T-helper 2 cell treated with Interferon-gamma antibody and Interleukin-4, amounts not matched to agents 5 μg/mL and 100 μg/mL, for 36 hours (primary cell): ENCODE measurements at regions not wholly inside any gene's neighbourhood (a gene's known extent, or its start where the extent isn't known, plus 50 kb on each side); places are given as distances from the start of the nearest gene placed in this dataset.

Experiments used
- DNase-seq: peaks from one replicate; pipeline ENCODE4 v3.0.0; 2021; ENCODE audit warnings: low spot score
- H3K27ac Mint-ChIP-seq: one replicate; pipeline ENCODE4 v1.8.0; 2021; ENCODE audit warnings: mild to moderate bottlenecking, mixed read lengths
- H3K27me3 Mint-ChIP-seq: one replicate; pipeline ENCODE4 v1.8.0; 2021; ENCODE audit warnings: low read depth, mixed read lengths
- H3K36me3 Mint-ChIP-seq: one replicate; pipeline ENCODE4 v1.8.0; 2021; ENCODE audit warnings: low read depth, mixed read lengths
- H3K4me1 Mint-ChIP-seq: one replicate; pipeline ENCODE4 v1.8.0; 2021; ENCODE audit warnings: low read depth, mixed read lengths
- H3K4me3 Mint-ChIP-seq: one replicate; pipeline ENCODE4 v1.8.0; 2022; ENCODE audit warnings: mild to moderate bottlenecking, moderate library complexity, mixed read lengths
- H3K9me3 Mint-ChIP-seq: one replicate; pipeline ENCODE4 v1.8.0; 2021; ENCODE audit warnings: mixed read lengths

DNA sequence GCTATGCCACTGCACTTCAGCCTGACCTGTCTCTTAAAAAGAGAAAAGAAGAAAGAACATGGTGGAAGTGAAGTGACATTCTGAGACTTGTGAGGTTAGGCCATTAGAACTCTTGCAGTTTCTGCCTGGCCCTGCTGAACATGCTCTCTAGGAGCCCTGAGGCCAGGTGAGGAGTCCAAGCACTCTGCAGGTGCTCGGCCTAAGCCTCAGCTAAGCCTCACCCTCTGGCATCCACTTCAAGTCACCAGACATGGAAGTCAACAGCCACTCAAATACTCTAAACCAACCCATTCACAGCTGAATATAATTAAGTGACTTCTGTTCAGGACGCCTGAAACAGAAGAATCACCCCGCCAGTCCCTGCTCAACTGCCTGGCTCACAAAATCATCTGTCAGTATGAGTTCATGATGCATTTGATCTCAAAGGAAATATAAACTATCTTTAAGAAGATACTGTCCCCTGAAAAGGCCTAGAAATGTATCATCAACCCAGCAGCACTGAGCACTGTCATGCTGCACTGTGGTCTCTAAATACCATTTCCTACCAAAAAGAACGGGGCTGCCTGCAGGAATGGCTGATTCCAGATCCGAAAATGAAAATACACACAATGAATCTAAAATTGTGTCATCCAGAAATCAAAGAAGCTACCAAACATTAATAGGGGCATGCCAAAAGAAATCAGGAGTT, 118.8 kb downstream of the PSMG1 start:
- Mint-ChIP-seq H3K27ac (no peak overlapping the region), H3K4me1 (peaks cover 30% of the 10 kb centered on the region)

DNA sequence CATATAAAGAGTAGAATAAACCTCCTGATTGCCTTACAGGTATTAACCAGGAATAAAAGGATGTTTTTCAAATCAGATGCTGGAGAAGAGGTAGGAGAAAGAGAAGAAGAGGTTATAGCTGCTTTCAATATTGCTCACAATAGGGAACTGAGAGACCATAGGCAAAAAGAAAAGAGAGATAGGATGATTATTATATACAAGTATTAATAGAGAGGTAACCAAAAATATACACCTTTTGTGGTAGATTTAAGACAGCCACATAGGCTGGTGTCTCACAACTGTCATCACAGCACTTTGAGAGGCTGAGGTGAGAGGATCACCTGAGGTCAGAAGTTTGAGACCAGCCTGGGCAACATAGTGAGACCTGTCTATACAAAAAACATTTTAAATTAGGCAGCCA, 119.7 kb downstream of the PSMG1 start:
- peaks cover 28% of the 10 kb centered on the region for H3K4me1 Mint-ChIP-seq
- no peaks in the 10 kb centered on the region for H3K36me3 Mint-ChIP-seq
- H3K9me3 Mint-ChIP-seq: peaks cover 6% of the 10 kb centered on the region
- H3K27me3 Mint-ChIP-seq: peaks cover 5% of the 10 kb centered on the region
- no peak overlapping the region for H3K27ac Mint-ChIP-seq
- H3K4me3 Mint-ChIP-seq: no peak overlapping the region
- no peak for DNase-seq

More for the DNA sequence above, 118.8 kb downstream of the PSMG1 start:
- Mint-ChIP-seq H3K27me3 (peaks cover 10% of the 10 kb centered on the region), H3K4me3 (no peak overlapping the region), H3K36me3 (no peaks in the 10 kb centered on the region), H3K9me3 (peaks cover 13% of the 10 kb centered on the region)
- DNase-seq: no peak

DNA sequence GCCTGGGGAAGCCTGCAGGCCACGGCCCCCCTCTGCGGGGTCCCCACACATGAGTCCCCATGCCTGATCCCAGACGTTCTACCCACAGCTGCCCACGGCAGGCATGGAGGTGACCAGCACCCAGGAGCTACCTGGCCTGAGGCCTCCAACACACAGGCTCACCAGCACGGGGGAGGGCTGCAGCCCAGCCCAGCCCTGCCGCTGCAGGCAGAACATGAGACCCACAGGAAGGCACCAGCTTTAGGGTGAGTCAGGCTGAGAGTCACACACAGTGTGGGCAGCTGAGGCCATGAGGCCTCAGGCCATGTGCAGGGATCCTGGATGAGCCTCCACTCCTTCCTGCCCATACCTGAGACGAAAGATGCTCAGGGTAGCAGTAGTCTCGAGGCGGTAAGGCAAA, 121.1 kb downstream of the PSMG1 start:
- Mint-ChIP-seq H3K27me3 (peaks cover 2% of the 10 kb centered on the region), H3K4me3 (no peak overlapping the region), H3K4me1 (peaks cover 23% of the 10 kb centered on the region), H3K36me3 (no peaks in the 10 kb centered on the region), H3K9me3 (peaks cover 5% of the 10 kb centered on the region), H3K27ac (no peak overlapping the region)
- DNase-seq: no peak

DNA sequence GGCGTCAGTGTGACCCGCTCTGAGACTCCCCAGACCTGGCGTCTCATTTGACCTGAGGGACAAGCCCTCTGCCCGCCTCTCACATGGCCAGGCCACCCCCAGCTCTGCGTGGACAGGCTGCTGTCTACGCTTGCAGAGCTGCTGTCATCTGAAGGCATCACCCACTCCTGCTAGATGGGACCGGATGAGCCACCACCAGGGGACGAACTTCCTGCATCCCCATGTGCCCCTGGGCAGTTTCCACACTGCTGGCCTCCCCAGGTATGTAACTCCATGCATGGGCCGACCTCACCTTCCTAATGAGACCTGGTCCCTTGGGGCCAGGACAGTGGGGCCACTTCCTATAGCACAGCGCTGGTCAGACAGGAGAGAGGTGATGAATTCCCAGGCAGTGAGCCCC, 121.5 kb downstream of the PSMG1 start:
- peaks cover 5% of the 10 kb centered on the region for H3K9me3 Mint-ChIP-seq
- H3K27me3 Mint-ChIP-seq: peaks cover 6% of the 10 kb centered on the region
- no peak overlapping the region for H3K4me3 Mint-ChIP-seq
- peaks cover 23% of the 10 kb centered on the region for H3K4me1 Mint-ChIP-seq
- no peaks in the 10 kb centered on the region for H3K36me3 Mint-ChIP-seq
- no peak for DNase-seq
- no peak overlapping the region for H3K27ac Mint-ChIP-seq

DNA sequence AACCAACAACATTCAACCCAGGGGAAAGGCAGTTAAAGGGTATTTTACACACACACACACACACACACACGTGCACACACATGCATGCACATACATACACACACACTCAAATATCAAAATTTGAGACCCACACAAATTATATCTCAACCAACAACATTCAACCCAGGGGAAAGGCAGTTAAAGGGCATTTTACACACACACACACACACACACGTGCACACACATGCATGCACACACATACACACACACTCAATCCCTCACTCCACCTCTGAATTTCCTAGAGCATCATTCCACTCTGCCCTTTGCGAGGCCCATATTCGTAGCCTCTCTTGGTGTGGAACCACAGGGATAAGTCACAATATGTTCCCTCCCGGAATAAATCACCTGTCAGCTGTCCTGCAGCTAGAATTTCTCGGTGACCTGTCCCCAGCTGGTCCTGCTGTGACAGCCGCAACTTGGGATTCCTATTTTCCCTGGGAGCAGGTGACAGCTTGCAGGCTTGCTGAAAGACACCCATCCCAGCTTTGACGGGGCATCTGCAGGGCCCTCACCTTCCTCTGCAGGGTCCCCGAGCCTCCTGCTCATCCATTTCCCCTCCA, 122.7 kb downstream of the PSMG1 start:
- Mint-ChIP-seq H3K9me3 (peaks cover 5% of the 10 kb centered on the region), H3K27ac (no peak overlapping the region), H3K36me3 (no peaks in the 10 kb centered on the region), H3K4me1 (peaks cover 13% of the 10 kb centered on the region), H3K27me3 (peaks cover 16% of the 10 kb centered on the region), H3K4me3 (no peak overlapping the region)
- DNase-seq: no peak

DNA sequence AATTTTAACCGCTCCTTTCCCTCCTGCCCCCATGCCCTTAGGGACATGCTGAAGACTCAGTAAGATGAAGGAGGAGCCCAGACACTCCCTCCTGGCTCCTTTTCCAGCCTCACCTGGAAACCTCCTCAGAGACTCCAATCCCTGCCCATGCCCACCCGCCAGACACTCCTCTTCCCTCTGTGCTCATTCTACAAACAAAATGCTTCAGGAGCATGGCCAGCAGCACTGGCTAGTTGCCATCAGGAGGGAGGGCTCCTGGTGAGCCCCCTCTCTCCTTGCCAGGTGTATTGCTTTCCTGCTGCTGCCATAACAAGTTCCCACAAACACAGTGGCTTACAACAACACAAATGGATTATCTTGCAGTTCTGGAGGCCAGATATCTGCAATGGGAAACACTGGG, 126.1 kb downstream of the PSMG1 start:
- DNase-seq: no peak
- H3K36me3 Mint-ChIP-seq: no peaks in the 10 kb centered on the region
- no peak overlapping the region for H3K4me3 Mint-ChIP-seq
- peaks cover 3% of the 10 kb centered on the region for H3K4me1 Mint-ChIP-seq
- H3K27ac Mint-ChIP-seq: no peak overlapping the region
- peaks cover 23% of the 10 kb centered on the region for H3K27me3 Mint-ChIP-seq
- H3K9me3 Mint-ChIP-seq: no peaks in the 10 kb centered on the region

DNA sequence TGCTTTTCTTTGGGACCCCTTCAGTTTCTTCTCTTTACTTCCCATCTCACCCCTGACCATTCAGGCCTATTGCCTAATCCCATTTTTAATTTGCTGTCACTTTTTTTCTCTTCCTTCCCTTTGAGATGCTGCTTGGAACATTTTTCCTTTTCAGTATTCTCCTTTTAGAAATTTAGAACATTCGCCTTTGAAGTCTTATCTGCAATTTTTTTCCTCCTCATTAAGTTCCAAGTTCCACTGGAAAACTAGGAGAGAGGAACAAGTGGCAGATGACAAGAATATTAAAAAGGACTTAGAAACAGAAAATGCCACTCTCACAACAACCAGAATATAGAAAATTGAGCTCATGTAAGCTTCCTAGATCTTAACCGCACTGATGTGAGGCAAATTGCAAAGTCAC, 126.6 kb downstream of the PSMG1 start:
- H3K27ac Mint-ChIP-seq: no peak overlapping the region
- H3K36me3 Mint-ChIP-seq: no peaks in the 10 kb centered on the region
- H3K27me3 Mint-ChIP-seq: peaks cover 23% of the 10 kb centered on the region
- no peak overlapping the region for H3K4me3 Mint-ChIP-seq
- H3K9me3 Mint-ChIP-seq: no peaks in the 10 kb centered on the region
- no peak for DNase-seq
- peaks cover 3% of the 10 kb centered on the region for H3K4me1 Mint-ChIP-seq

DNA sequence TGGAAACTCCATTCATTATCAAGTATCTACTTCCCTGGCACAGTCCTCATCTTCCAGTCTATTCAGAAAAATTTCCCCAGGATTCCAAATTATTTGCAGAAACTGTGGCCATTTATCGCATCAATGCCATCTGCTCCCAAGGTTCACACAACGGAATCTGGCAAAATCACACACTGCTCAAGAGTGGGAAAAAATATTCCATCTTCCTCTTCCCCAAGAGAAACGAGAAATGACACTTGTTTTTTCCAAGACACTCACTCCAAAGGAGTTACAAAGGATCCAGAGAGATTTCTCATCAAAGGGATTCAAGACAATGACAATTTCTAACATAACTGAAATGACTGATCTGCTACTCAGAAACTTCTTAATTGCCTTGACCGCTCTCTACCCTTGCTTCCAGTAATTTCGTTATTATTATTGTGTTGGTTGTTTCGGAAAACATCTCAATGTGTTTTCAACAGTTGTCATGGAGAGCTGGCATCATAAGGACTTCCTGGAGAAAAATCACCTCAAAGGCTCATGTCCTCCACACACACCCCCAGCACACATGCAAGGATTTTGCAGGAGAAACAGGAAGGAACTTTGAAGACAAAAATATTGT, 128.0 kb downstream of the PSMG1 start:
- H3K27ac Mint-ChIP-seq: no peak overlapping the region
- no peaks in the 10 kb centered on the region for H3K36me3 Mint-ChIP-seq
- H3K27me3 Mint-ChIP-seq: peaks cover 23% of the 10 kb centered on the region
- no peaks in the 10 kb centered on the region for H3K4me1 Mint-ChIP-seq
- H3K9me3 Mint-ChIP-seq: no peaks in the 10 kb centered on the region
- no peak for DNase-seq
- no peak overlapping the region for H3K4me3 Mint-ChIP-seq

DNA sequence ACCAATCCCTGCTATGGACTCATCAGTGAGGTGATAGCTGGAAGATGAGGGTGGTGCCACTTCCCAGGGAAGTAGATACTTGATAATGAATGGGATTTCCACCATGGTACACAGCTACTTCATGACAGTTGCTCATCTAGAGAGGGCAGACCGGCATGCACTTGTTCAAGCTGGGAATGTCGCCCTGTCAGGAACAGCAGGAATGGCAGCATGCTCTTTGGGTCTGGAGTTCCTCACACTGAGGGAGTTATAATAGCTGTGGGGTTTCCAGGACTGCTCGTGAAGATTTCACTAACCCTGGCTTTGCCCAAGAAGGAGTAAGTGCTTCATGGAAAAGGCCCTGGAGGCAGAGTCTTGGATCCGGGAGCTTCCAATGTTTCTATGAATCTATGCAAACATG, 129.2 kb downstream of the PSMG1 start:
- peaks cover 23% of the 10 kb centered on the region for H3K27me3 Mint-ChIP-seq
- no peaks in the 10 kb centered on the region for H3K4me1 Mint-ChIP-seq
- H3K9me3 Mint-ChIP-seq: no peaks in the 10 kb centered on the region
- no peak overlapping the region for H3K27ac Mint-ChIP-seq
- no peak overlapping the region for H3K4me3 Mint-ChIP-seq
- DNase-seq: no peak
- H3K36me3 Mint-ChIP-seq: no peaks in the 10 kb centered on the region

DNA sequence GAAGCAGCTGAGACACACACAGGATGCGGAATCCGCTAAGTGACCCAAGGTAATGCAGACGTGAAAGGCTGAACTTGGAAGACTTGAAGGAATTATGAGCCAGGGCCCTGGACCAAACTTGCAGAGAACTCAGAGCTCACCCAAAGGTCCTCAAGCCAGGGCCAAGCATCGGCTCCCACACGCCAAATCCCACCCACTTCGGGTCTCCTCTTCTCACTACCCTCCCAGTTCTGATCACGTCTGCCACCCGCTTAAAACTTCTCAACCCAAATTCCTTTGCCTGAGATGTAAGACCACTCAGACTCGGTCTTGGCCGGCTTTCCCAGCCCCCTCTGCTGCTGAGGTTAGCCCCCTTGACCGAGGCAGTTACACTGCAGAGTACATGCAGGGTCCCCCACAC, 130.1 kb downstream of the PSMG1 start:
- no peak for DNase-seq
- Mint-ChIP-seq H3K4me1 (no peaks in the 10 kb centered on the region), H3K27me3 (peaks cover 23% of the 10 kb centered on the region), H3K36me3 (no peaks in the 10 kb centered on the region), H3K4me3 (no peak overlapping the region), H3K9me3 (no peaks in the 10 kb centered on the region), H3K27ac (no peak overlapping the region)

DNA sequence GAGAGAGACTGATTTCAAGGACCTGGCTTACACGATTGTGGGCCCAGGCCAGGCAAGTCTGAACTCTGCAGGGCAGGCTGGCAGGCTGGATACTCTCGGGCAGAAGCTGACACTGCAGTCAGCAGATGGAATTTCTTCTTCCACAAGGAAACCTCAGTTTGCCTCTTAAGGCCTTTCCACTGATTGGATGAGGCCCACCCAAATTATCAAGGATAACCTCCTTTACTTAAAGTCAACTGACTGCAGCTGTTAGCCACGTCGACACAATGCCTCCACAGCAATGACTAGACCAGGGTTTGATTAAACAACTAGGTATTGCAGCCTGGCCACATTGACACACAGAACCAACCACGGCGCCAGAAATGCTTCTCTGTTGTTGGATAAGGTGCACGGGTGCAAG, 130.5 kb downstream of the PSMG1 start:
- no peaks in the 10 kb centered on the region for H3K36me3 Mint-ChIP-seq
- H3K27me3 Mint-ChIP-seq: peaks cover 23% of the 10 kb centered on the region
- H3K4me1 Mint-ChIP-seq: no peaks in the 10 kb centered on the region
- H3K27ac Mint-ChIP-seq: no peak overlapping the region
- no peak for DNase-seq
- no peak overlapping the region for H3K4me3 Mint-ChIP-seq
- H3K9me3 Mint-ChIP-seq: no peaks in the 10 kb centered on the region

DNA sequence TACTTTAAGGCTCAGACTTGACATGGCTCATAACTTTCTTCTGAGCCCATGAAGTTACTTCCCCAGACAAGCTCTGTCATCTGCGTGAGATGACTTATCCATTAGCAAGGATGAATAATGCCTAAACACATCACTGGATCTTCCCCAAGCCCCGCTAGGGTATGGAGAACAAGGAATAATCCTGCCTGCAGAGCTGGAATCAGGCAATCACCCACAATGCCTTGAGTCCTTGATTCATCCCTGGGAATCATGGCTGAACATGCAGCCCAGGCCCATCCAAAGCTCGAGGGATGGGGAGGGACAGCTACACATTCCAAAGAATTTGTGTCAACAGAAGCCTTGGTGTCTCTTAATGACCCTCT, 131.7 kb downstream of the PSMG1 start:
- H3K9me3 Mint-ChIP-seq: no peaks in the 10 kb centered on the region
- no peak for DNase-seq
- H3K4me3 Mint-ChIP-seq: no peak overlapping the region
- no peaks in the 10 kb centered on the region for H3K36me3 Mint-ChIP-seq
- H3K4me1 Mint-ChIP-seq: no peaks in the 10 kb centered on the region
- peaks cover 15% of the 10 kb centered on the region for H3K27me3 Mint-ChIP-seq
- H3K27ac Mint-ChIP-seq: no peak overlapping the region

DNA sequence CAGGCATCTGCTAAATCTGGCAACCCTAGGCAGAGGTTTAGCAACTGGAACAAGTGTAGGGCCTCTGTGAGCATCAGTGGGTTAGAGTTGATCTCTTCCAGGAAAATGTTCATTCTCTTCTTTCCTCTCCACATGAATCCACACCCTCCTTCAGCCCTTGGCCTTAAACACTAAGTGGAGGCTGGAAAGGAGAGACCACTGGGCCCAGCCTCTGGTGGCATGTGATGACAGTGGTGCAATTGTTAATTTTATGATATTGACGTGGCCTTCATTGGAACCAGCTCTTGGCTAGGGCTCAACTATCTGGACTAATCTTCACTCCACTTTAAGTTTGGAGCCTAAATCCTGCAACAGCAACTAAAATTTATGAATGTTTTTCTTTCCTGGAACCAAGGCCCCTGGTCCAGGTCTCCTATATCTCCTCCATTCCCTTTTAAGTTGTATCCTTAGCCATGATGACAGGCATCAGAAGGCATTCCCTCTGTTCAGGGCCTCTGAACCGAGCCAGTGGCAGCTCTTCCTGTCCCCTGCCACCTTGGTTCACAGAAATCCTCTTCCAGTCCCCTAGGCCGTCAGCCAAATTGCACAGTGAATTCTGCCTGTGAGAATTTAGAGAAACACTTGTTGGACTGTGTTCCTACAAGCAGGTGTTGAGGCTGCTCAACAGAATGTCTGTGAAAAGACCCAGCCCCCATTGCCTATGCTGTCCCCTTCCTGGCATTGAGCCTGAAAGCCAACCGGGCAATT, 132.2 kb downstream of the PSMG1 start:
- Mint-ChIP-seq H3K4me3 (no peak overlapping the region), H3K36me3 (no peaks in the 10 kb centered on the region), H3K27me3 (peaks cover 11% of the 10 kb centered on the region), H3K4me1 (no peaks in the 10 kb centered on the region), H3K9me3 (no peaks in the 10 kb centered on the region), H3K27ac (no peak overlapping the region)
- DNase-seq: no peak

DNA sequence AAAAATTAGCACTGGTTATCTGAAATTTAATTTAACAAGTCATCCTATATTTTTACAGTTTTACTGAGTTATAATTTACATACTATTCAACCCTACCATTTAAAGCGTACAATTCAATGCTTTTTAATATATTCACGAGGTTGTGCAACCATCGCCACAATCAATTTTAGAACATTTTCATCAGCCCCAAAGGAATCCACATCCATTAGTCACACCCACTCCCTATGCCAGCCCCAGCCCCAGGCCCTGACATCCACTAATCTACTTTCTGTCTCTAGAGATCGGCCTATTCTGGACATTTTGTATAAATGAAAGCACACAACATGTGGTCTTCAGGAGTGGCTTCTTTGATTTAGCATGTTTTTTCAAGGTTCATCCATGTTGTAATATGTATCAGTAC, 134.7 kb downstream of the PSMG1 start:
- H3K4me3 Mint-ChIP-seq: no peak overlapping the region
- no peaks in the 10 kb centered on the region for H3K4me1 Mint-ChIP-seq
- no peaks in the 10 kb centered on the region for H3K36me3 Mint-ChIP-seq
- no peak overlapping the region for H3K27ac Mint-ChIP-seq
- no peaks in the 10 kb centered on the region for H3K27me3 Mint-ChIP-seq
- DNase-seq: no peak
- H3K9me3 Mint-ChIP-seq: no peaks in the 10 kb centered on the region
